ENCODE measurements at regions not wholly inside any gene's neighbourhood (a gene's known extent, or its start where the extent isn't known, plus 50 kb on each side); places are given as distances from the start of the nearest gene placed in this dataset.

DNA sequence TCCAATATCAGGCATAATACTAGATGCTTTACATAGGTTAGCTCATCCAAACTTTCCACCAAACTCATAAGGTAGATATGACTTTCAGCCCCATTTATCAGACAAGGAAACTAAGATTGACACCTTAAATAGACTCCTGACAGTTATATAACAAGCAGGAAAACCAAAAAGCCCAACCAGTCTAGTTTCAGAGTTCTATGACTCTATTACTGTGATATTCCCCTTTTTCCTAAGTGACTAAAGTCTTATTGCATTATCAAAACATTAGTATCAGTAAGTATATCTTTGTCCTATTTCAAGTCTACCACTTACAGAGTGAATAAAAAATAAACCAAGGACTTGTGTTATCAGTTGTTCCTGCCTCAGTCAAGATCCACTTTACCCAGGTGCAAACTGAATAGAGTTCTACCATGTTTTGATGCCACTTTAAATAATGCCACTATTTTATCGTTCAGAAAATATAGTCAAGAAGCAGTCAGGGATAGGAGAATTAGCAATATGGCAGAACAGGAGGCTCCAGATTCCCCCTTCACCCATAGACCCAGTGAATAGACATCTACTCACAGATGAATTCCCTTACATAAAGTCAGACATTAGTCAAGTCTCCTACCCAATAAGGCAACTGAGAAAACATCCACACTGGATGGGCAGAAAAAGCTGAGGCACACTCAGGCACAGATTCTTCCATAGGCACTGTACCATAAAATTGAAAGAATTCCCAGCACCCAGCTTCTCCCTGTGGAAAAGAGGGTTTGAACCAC lies 74.1 kb downstream of the CRPPA start:
- WGBS, 3 donors: 88 to 94% (median 92%) methylated on average over 1 of the region's 1 CpG
- no peak for TF ChIP-seq CTCF (IDR thresholded peaks at IDR 0.05)
- Histone ChIP-seq H3K27me3 (ENCODE audit: insufficient read depth in 3 of 3, low read length in 2 of 3) (no peaks in the 10 kb centered on the region), H3K36me3 (ENCODE audit: insufficient read depth in 1 of 2, low read depth in 1 of 2) (no peaks in the 10 kb centered on the region), H3K4me1 (no peaks in the 10 kb centered on the region), H3K9me3 (peaks cover 5% of the 10 kb centered on the region), H3K4me3 (no peak overlapping the region), H3K27ac (no peak overlapping the region)
- intact Hi-C loops (cut with DNase I): no loop called here
- DNase-seq (no peak), ATAC-seq (no peak)

DNA sequence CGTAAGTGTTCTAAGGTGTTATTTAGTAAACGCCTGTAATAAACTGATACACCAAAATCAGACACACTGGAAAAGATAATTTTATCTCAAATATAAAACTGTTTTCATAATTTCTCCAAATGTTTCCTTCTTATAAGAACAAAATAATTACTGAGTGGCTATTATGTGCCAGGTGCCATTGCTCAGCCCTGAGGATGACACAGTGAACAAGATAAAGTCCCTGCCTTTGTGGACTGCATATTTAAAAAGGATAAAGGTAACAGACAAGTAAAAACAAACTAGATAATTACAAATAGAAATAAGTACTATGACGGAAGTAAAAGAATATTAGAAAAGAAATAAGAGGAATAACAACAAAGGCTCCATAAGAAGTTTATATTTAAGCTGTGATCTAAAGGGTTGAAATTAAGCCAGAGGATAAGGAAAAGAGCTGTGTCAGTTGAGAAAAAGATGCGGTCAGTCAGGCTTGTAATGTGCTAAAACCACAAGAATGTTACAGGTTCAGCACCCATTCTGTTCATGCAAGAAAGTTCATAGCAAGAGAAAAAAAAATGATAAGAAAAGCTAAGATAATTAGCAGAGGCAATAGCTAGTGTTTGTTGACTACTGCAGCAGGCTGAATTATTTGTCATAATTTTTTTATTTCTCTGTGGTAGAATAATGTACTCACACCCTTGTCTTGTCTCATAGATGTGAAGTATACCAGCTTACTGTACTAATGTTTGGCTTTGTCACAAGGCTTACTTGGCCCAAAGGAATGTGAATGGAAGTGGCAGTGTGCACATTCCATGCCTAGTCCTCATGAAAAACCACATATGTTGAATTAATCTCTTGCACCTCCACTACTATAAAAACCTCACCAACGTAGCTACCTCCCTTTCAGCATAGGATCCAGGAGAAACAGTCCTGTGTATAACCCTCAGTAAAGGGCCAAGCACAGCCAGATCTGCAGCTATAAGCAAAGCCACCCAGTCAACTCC lies 75.1 kb downstream of the CRPPA start:
- Histone ChIP-seq H3K9me3 (peaks cover 5% of the 10 kb centered on the region), H3K4me1 (no peaks in the 10 kb centered on the region), H3K27ac (no peak overlapping the region), H3K27me3 (ENCODE audit: insufficient read depth in 3 of 3, low read length in 2 of 3) (no peaks in the 10 kb centered on the region), H3K4me3 (no peak overlapping the region), H3K36me3 (ENCODE audit: insufficient read depth in 1 of 2, low read depth in 1 of 2) (no peaks in the 10 kb centered on the region)
- intact Hi-C loops (cut with DNase I): no loop called here
- no peak for ATAC-seq
- DNase-seq: no peak
- TF ChIP-seq CTCF (IDR thresholded peaks at IDR 0.05): no peak
- WGBS, 3 donors: 69 to 82% (median 70%) methylated on average over 5 of the region's 5 CpGs

GRCh38 chr7:16344927-16345326 lies 76.4 kb downstream of the CRPPA start:
- no peak for DNase-seq
- no peaks in the 10 kb centered on the region for H3K36me3 ChIP-seq (ENCODE audit: insufficient read depth in 1 of 2, low read depth in 1 of 2)
- ATAC-seq: no peak
- no peak overlapping the region for H3K4me3 ChIP-seq
- H3K27ac ChIP-seq: no peak overlapping the region
- TF ChIP-seq CTCF (IDR thresholded peaks at IDR 0.05): no peak
- H3K9me3 ChIP-seq: no peaks in the 10 kb centered on the region
- intact Hi-C loops (cut with DNase I): no loop called here
- H3K27me3 ChIP-seq (ENCODE audit: insufficient read depth in 3 of 3, low read length in 2 of 3): no peaks in the 10 kb centered on the region
- no peaks in the 10 kb centered on the region for H3K4me1 ChIP-seq
- WGBS, 3 donors: 47 to 56% (median 55%) methylated on average over 1 of the region's 1 CpG

DNA sequence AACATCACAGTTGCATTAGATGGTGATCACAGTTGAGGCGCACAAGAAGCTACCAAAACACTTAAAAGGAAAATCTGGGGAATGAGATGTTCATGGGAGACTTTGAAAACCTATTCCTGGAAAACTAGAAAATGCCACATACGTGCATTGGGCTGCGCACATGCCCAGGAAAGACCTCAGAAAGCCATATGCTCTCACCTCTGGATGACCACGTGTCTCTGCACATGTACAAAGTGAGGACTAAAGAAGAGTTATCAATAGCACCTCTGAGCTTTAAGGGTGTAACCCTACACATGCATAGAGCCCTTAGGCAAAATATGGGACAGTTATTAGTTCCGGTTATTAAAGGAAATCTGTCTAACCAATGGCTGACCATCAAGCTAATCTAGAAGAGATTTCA lies 77.7 kb downstream of the CRPPA start:
- H3K9me3 ChIP-seq: peaks cover 3% of the 10 kb centered on the region
- H3K36me3 ChIP-seq (ENCODE audit: insufficient read depth in 1 of 2, low read depth in 1 of 2): no peaks in the 10 kb centered on the region
- H3K4me3 ChIP-seq: no peak overlapping the region
- intact Hi-C loops (cut with DNase I): no loop called here
- H3K4me1 ChIP-seq: no peaks in the 10 kb centered on the region
- ATAC-seq: no peak
- H3K27ac ChIP-seq: no peak overlapping the region
- no peak for DNase-seq
- no peak for TF ChIP-seq CTCF (IDR thresholded peaks at IDR 0.05)
- WGBS, 3 donors: 89 to 94% (median 93%) methylated on average over 5 of the region's 5 CpGs
- H3K27me3 ChIP-seq (ENCODE audit: insufficient read depth in 3 of 3, low read length in 2 of 3): no peaks in the 10 kb centered on the region
